Activated T-cell treated with anti-CD3 and anti-CD28 coated beads, Interleukin-2, amount 50 U/mL, for 48 hours (primary cell): ENCODE measurements at regions not wholly inside any gene's neighbourhood (a gene's known extent, or its start where the extent isn't known, plus 50 kb on each side); places are given as distances from the start of the nearest gene placed in this dataset.
"Not testable (repeated sequence)": the region's sequence is repeated elsewhere in the genome, so short reads cannot be mapped to it uniquely, and the experiment has no call there.

ENCODE experiments used
- DNase-seq, 2 experiments: peaks; one replicate each; pipeline ENCODE4 v3.0.0-alpha.2; 2020

- no peak for DNase-seq
Measured at GRCh38 chr3:102354818-102355515, 79.8 kb upstream of the ZPLD1 start.

GRCh38 chr3:102356506-102356905, 78.3 kb upstream of the ZPLD1 start:
- no peak for DNase-seq

GRCh38 chr3:102357313-102357712, 77.5 kb upstream of the ZPLD1 start:
- not testable (repeated sequence) for DNase-seq

- no peak for DNase-seq
Measured at GRCh38 chr3:102360183-102360860, 74.5 kb upstream of the ZPLD1 start.

- DNase-seq, result no peak
Measured at GRCh38 chr3:102361101-102361500, 73.7 kb upstream of the ZPLD1 start.

- not testable (repeated sequence) for DNase-seq
Measured at GRCh38 chr3:102366116-102366515, 68.7 kb upstream of the ZPLD1 start.

- DNase-seq, result no peak
Measured at GRCh38 chr3:102374863-102375634, 59.8 kb upstream of the ZPLD1 start.

- DNase-seq, result no peak
Measured at GRCh38 chr3:102378216-102378615, 56.6 kb upstream of the ZPLD1 start.

GRCh38 chr3:102382201-102382600, 52.6 kb upstream of the ZPLD1 start:
- not testable (repeated sequence) for DNase-seq
